Common myeloid progenitor, CD34-positive (primary cell): ENCODE measurements at regions not wholly inside any gene's neighbourhood (a gene's known extent, or its start where the extent isn't known, plus 50 kb on each side); places are given as distances from the start of the nearest gene placed in this dataset.

ENCODE experiments used
- CTCF ChIA-PET: fragments of 350-600 bp; sonication (Branson Sonifier 250); formaldehyde crosslinking; loops from one replicate; lab custom pipeline; 2021; ENCODE audit warnings: antibody characterized with exemption; lab: Charles Lee
- POLR2A ChIA-PET: fragments of 350-600 bp; sonication (Branson Sonifier 250); formaldehyde crosslinking; loops from one replicate; lab custom pipeline; 2021; ENCODE audit warnings: antibody characterized with exemption; lab: Charles Lee
- DNase-seq, 3 donors: peaks; one replicate each; pipeline versions ENCODE4 v3.0.0 to v3.0.0-alpha.2; 2013
- H3K27ac ChIP-seq, 2 experiments: 1 replicate in 1 of 2; 2 replicates in 1 of 2; pipeline ENCODE4 v1.7.0; 2013; ENCODE audit warnings: inconsistent platforms in 2 of 2, low read length in 2 of 2, mild to moderate bottlenecking in 2 of 2, low read depth in 1 of 2, moderate library complexity in 1 of 2; ENCODE audit not compliant: severe bottlenecking in 2 of 2, insufficient read depth in 1 of 2, poor library complexity in 1 of 2
- H3K27me3 ChIP-seq, 5 experiments: replicated peaks in 2 of 5; 1 replicate in 3 of 5; 2 replicates in 2 of 5; pipeline versions ENCODE4 v1.6.1 to v1.7.0; 2013; ENCODE audit warnings: low read length in 4 of 5, mild to moderate bottlenecking in 2 of 5, moderate library complexity in 2 of 5, inconsistent platforms in 1 of 5; ENCODE audit not compliant: insufficient read depth in 5 of 5, control insufficient read depth in 4 of 5
- H3K36me3 ChIP-seq, 4 experiments: 1 replicate in 2 of 4; 2 replicates in 2 of 4; pipeline versions ENCODE4 v1.6.1 to v1.7.0; 2013; ENCODE audit warnings: low read length in 3 of 4, control low read depth in 1 of 4, mild to moderate bottlenecking in 1 of 4; ENCODE audit not compliant: control insufficient read depth in 4 of 4, insufficient read depth in 4 of 4
- H3K4me1 ChIP-seq, 4 experiments: 1 replicate in 3 of 4; 2 replicates in 1 of 4; pipeline versions ENCODE4 v1.6.1 to v1.7.1; 2013; ENCODE audit warnings: low read length in 3 of 4, mild to moderate bottlenecking in 3 of 4, control low read depth in 1 of 4, inconsistent platforms in 1 of 4, moderate library complexity in 1 of 4; ENCODE audit not compliant: control insufficient read depth in 4 of 4, insufficient read depth in 4 of 4; ENCODE audit errors: control extremely low read depth in 1 of 4
- H3K4me3 ChIP-seq, 7 experiments: 1 replicate in 4 of 7; 2 replicates in 3 of 7; pipeline versions ENCODE4 v1.5.1 to v1.7.0; 2013; ENCODE audit warnings: mild to moderate bottlenecking in 7 of 7, low read length in 6 of 7, moderate library complexity in 6 of 7, inconsistent platforms in 2 of 7, low read depth in 2 of 7, control low read depth in 1 of 7; ENCODE audit not compliant: insufficient read depth in 4 of 7, control insufficient read depth in 1 of 7; ENCODE audit errors: extremely low read depth in 1 of 7
- H3K9me3 ChIP-seq, 5 experiments: 1 replicate in 4 of 5; 2 replicates in 1 of 5; pipeline versions ENCODE4 v1.6.1 to v1.7.1; 2013; ENCODE audit warnings: low read length in 4 of 5, mild to moderate bottlenecking in 2 of 5, inconsistent platforms in 1 of 5, low read depth in 1 of 5, moderate library complexity in 1 of 5; ENCODE audit not compliant: control insufficient read depth in 4 of 5, insufficient read depth in 2 of 5; ENCODE audit errors: control extremely low read depth in 1 of 5
- WGBS: methylation state at CpG from one replicate; pipeline ENCODE4 v1.1.5; 2013; ENCODE audit not compliant: insufficient coverage; 5-methylcytosine and 5-hydroxymethylcytosine counted together

DNA sequence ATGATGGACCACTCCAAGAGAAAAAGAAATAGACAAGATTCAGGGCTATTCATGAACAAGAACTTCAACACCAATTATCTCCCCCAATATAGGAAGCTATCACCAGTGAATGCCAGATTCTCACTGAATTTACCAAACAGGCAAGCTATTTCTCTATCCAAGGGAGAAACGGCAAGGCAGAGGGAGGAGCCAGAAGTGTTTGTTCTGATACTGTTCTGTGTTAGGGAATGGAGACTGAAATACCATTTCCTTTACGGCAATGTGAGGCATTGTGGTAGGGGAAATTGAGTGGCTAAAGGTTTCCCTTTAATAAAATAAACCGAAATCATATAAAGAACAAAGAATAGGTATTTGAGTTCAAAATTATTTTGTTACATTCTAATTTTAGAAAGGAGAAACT, 68.0 kb upstream of the ALDH1A1 start:
- no peaks in the 10 kb centered on the region for H3K27me3 ChIP-seq
- H3K27ac ChIP-seq: no peak overlapping the region
- CTCF ChIA-PET: interaction anchor here (0.9 to 3.5 kb wide), 5 partner anchors 15 to 163 kb away, joined by 3 to 41 read pairs (median 4); partner anchors contain the start of gene ALDH1A1
- peaks cover 0 to 9% (median 0%) of the 10 kb centered on the region in 5 experiments for H3K9me3 ChIP-seq
- DNase-seq: no peak
- H3K4me1 ChIP-seq: peaks cover 3 to 10% (median 3%) of the 10 kb centered on the region in 4 experiments
- no CpG with 5 or more reads among the region's 3 CpGs for WGBS
- POLR2A ChIA-PET: no interaction called here
- H3K36me3 ChIP-seq: no peaks in the 10 kb centered on the region
- H3K4me3 ChIP-seq: no peak overlapping the region

DNA sequence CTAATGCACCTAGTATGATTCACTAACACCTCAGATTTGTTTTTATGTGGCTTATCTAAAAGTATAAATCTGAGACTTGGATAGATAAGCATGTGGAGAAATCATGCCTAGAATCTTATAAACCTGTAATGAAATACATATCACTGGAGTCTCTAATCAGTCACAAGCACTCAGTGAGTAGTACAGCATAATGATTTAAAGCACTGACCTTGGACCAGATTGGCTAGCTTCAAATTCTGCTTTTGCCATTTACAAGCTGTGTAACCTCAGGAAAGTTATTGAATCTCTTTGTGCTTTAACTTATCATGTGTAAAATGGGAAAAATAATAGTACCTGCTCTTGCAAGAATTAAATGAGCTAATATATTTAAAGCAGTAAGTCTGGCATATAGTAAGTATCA, 61.2 kb upstream of the ALDH1A1 start:
- H3K27me3 ChIP-seq: no peaks in the 10 kb centered on the region
- peaks cover 0 to 9% (median 0%) of the 10 kb centered on the region in 5 experiments for H3K9me3 ChIP-seq
- ChIA-PET CTCF (interaction anchor here (0.7 to 1.9 kb wide), 3 partner anchors 9 to 34 kb away, joined by 3 to 8 read pairs (median 4); no protein-coding TSS in a partner anchor), POLR2A (no interaction called here)
- peaks cover 11 to 23% (median 22%) of the 10 kb centered on the region in 4 experiments for H3K4me1 ChIP-seq
- no peak for DNase-seq
- H3K27ac ChIP-seq: no peak overlapping the region
- H3K36me3 ChIP-seq: no peaks in the 10 kb centered on the region
- H3K4me3 ChIP-seq: no peak overlapping the region

GRCh38 chr9:73011956-73012355, 59.1 kb upstream of the ALDH1A1 start:
- POLR2A ChIA-PET: no interaction called here
- no peak overlapping the region for H3K27ac ChIP-seq
- DNase-seq: no peak
- H3K36me3 ChIP-seq: no peaks in the 10 kb centered on the region
- CTCF ChIA-PET: interaction anchor here (4.3 kb wide), 1 partner anchor 11 kb away, joined by 23 read pairs; no protein-coding TSS in a partner anchor
- no peaks in the 10 kb centered on the region for H3K9me3 ChIP-seq
- no peak overlapping the region for H3K4me3 ChIP-seq
- no CpG with 5 or more reads among the region's 2 CpGs for WGBS
- H3K4me1 ChIP-seq: peaks cover 20 to 41% (median 38%) of the 10 kb centered on the region in 4 experiments
- H3K27me3 ChIP-seq: no peaks in the 10 kb centered on the region

GRCh38 chr9:73011181-73011750, 58.4 kb upstream of the ALDH1A1 start:
- WGBS: 80% methylated on average over 1 of the region's 2 CpGs

GRCh38 chr9:73009649-73010288, 56.9 kb upstream of the ALDH1A1 start:
- ChIA-PET CTCF (interaction anchor here (0.6 to 4.3 kb wide), 9 partner anchors 11 to 152 kb away, joined by 3 to 25 read pairs (median 3); no protein-coding TSS in a partner anchor), POLR2A (no interaction called here)
- Histone ChIP-seq H3K9me3 (no peaks in the 10 kb centered on the region), H3K36me3 (no peaks in the 10 kb centered on the region), H3K27me3 (no peaks in the 10 kb centered on the region), H3K4me3 (peak overlapping the region in 5 of 7 experiments; percentile 15 to 57 (median 39)), H3K4me1 (peaks cover 20 to 51% (median 41%) of the 10 kb centered on the region in 4 experiments), H3K27ac (peak overlapping the region in 1 of 2 experiments; percentile 65)
- DNase-seq: peak; percentile 72 to 95 (median 91)
- WGBS: 46% methylated on average over 2 of the region's 2 CpGs

More at GRCh38 chr9:73011181-73011750, 58.4 kb upstream of the ALDH1A1 start:
- Histone ChIP-seq H3K27me3 (no peaks in the 10 kb centered on the region), H3K4me1 (peaks cover 20 to 47% (median 41%) of the 10 kb centered on the region in 4 experiments), H3K9me3 (no peaks in the 10 kb centered on the region), H3K4me3 (no peak overlapping the region), H3K27ac (no peak overlapping the region), H3K36me3 (no peaks in the 10 kb centered on the region)
- no peak for DNase-seq
- ChIA-PET CTCF (interaction anchor here (4.3 kb wide), 1 partner anchor 11 kb away, joined by 23 read pairs; no protein-coding TSS in a partner anchor), POLR2A (no interaction called here)

- H3K4me1 ChIP-seq: peaks cover 20 to 52% (median 41%) of the 10 kb centered on the region in 4 experiments
- WGBS: no CpG with 5 or more reads among the region's 3 CpGs
- DNase-seq: peak; percentile 42 to 83 (median 70)
- H3K27me3 ChIP-seq: no peaks in the 10 kb centered on the region
- no peaks in the 10 kb centered on the region for H3K9me3 ChIP-seq
- H3K27ac ChIP-seq: peak overlapping the region in 1 of 2 experiments; percentile 61
- POLR2A ChIA-PET: interaction anchor here (0.5 to 0.8 kb wide), 2 partner anchors 10 to 152 kb away, joined by 3 read pairs; no protein-coding TSS in a partner anchor
- peak overlapping the region in 5 of 7 experiments; percentile 13 to 64 (median 33) for H3K4me3 ChIP-seq
- CTCF ChIA-PET: interaction anchor here (0.7 to 4.3 kb wide), 9 partner anchors 10 to 136 kb away, joined by 3 to 25 read pairs (median 5); no protein-coding TSS in a partner anchor
- H3K36me3 ChIP-seq: no peaks in the 10 kb centered on the region
These were observed 55.3 kb upstream of the ALDH1A1 start for GRCh38 chr9:73007966-73008672.
